Caco-2 (cell line): ENCODE measurements at regions not wholly inside any gene's neighbourhood (a gene's known extent, or its start where the extent isn't known, plus 50 kb on each side); places are given as distances from the start of the nearest gene placed in this dataset.

Experiments used
- BruUV-seq: library from RNA; stranded (reverse); fragments of 400-500 nt; replicated peaks from 2 replicates; lab custom pipeline; 2021; lab: Mats Ljungman, UMichigan
- CTCF ChIA-PET: fragments of 300-600 bp; sonication (Branson Sonifier 250); formaldehyde crosslinking; loops from one replicate; lab custom pipeline; 2022; ENCODE audit warnings: antibody characterized with exemption; lab: Charles Lee
- POLR2A ChIA-PET: fragments of 300-600 bp; sonication (Branson Sonifier 250); formaldehyde crosslinking; loops from one replicate; lab custom pipeline; 2022; ENCODE audit warnings: antibody characterized with exemption; lab: Charles Lee
- DNase-seq, 2 experiments: peaks; one replicate each; pipeline versions ENCODE4 v3.0.0 to v3.0.0-alpha.2; 2020 to 2022
- H3K27me3 ChIP-seq: replicated peaks from 2 replicates; pipeline ENCODE4 v1.6.0; 2011; ENCODE audit warnings: low read length; ENCODE audit not compliant: control insufficient read depth, insufficient read depth
- H3K36me3 ChIP-seq: 2 replicates; pipeline ENCODE4 v1.5.1; 2011; ENCODE audit warnings: low read length; ENCODE audit not compliant: control insufficient read depth, insufficient read depth
- H3K4me1 ChIP-seq: fragments of 250-450 bp; sonication (Bioruptor Pico); 2 replicates; pipeline ENCODE4 v1.5.1; 2020; ENCODE audit warnings: mild to moderate bottlenecking
- H3K4me3 ChIP-seq: 2 replicates; pipeline ENCODE4 v1.5.1; 2011; ENCODE audit warnings: low read depth, mild to moderate bottlenecking, control low read depth, low read length
- H3K9me3 ChIP-seq: fragments of 250-450 bp; sonication (Bioruptor Pico); 2 replicates; pipeline ENCODE4 v1.5.1; 2020; ENCODE audit warnings: mild to moderate bottlenecking, moderate library complexity
- H3K27ac Mint-ChIP-seq: one replicate; pipeline ENCODE4 v1.8.0; 2022; ENCODE audit warnings: mixed read lengths; ENCODE audit not compliant: unreplicated experiment
- H3K27me3 Mint-ChIP-seq: one replicate; pipeline ENCODE4 v1.8.0; 2022; ENCODE audit warnings: mixed read lengths; ENCODE audit not compliant: insufficient read depth, unreplicated experiment
- H3K36me3 Mint-ChIP-seq: one replicate; pipeline ENCODE4 v1.8.0; 2022; ENCODE audit warnings: mild to moderate bottlenecking, mixed read lengths; ENCODE audit not compliant: insufficient read depth, unreplicated experiment
- H3K4me1 Mint-ChIP-seq: one replicate; pipeline ENCODE4 v1.8.0; 2022; ENCODE audit warnings: low read depth, mixed read lengths; ENCODE audit not compliant: unreplicated experiment
- H3K4me3 Mint-ChIP-seq: one replicate; pipeline ENCODE4 v1.8.0; 2022; ENCODE audit warnings: mild to moderate bottlenecking, moderate library complexity, mixed read lengths; ENCODE audit not compliant: unreplicated experiment
- H3K9me3 Mint-ChIP-seq: one replicate; pipeline ENCODE4 v1.8.0; 2022; ENCODE audit warnings: mixed read lengths; ENCODE audit not compliant: unreplicated experiment
- intact Hi-C: fragments of 100-400 bp; cut with micrococcal nuclease; formaldehyde crosslinking; loops from one replicate; pipeline ENCODE4 v1.10.0; 2022; ENCODE audit not compliant: unreplicated experiment
- TF ChIP-seq, protein P1 (sequence below), 2 experiments: fragments of 200-600 bp in 1 of 2; IDR thresholded peaks; 1 replicate in 1 of 2; 2 replicates in 1 of 2; pipeline versions ENCODE4 v1.5.1 to v1.8.0; 2011 to 2022; ENCODE audit warnings: antibody characterized with exemption in 1 of 2, control low read depth in 1 of 2, inconsistent platforms in 1 of 2, low read depth in 1 of 2, low read length in 1 of 2, mild to moderate bottlenecking in 1 of 2, moderate library complexity in 1 of 2; ENCODE audit not compliant: insufficient read depth in 1 of 2, severe bottlenecking in 1 of 2, unreplicated experiment in 1 of 2

DNA sequence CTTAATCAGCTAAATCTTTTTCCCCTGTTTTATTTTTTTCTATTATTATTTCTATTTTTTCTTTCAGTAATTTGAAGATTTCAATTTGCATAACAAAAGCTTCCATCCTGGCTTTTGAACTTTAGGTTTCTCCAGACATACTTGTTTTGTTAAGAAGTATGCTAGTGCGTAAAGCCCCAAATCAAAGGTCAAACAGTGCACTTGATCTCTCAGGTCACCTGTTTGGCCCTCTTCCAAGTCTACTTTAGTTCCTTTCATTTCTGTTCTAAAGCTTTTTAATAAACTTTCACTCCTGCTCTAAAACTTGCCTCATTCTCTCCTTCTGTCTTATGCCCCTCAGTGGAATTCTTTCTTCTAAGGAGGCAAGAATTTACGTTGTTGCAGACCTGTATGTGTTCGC, 54.6 kb upstream of the ATXN7L3B start:
- Histone ChIP-seq H3K27me3 (no peaks in the 10 kb centered on the region), H3K4me3 (no peak overlapping the region), H3K9me3 (no peaks in the 10 kb centered on the region), H3K36me3 (no peaks in the 10 kb centered on the region), H3K4me1 (no peaks in the 10 kb centered on the region)
- Mint-ChIP-seq H3K27me3 (no peaks in the 10 kb centered on the region), H3K4me1 (peaks cover 8% of the 10 kb centered on the region), H3K36me3 (no peaks in the 10 kb centered on the region), H3K9me3 (no peaks in the 10 kb centered on the region), H3K4me3 (no peak overlapping the region), H3K27ac (no peak overlapping the region)
- TF ChIP-seq, protein P1, sequence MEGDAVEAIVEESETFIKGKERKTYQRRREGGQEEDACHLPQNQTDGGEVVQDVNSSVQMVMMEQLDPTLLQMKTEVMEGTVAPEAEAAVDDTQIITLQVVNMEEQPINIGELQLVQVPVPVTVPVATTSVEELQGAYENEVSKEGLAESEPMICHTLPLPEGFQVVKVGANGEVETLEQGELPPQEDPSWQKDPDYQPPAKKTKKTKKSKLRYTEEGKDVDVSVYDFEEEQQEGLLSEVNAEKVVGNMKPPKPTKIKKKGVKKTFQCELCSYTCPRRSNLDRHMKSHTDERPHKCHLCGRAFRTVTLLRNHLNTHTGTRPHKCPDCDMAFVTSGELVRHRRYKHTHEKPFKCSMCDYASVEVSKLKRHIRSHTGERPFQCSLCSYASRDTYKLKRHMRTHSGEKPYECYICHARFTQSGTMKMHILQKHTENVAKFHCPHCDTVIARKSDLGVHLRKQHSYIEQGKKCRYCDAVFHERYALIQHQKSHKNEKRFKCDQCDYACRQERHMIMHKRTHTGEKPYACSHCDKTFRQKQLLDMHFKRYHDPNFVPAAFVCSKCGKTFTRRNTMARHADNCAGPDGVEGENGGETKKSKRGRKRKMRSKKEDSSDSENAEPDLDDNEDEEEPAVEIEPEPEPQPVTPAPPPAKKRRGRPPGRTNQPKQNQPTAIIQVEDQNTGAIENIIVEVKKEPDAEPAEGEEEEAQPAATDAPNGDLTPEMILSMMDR (IDR thresholded peaks at IDR 0.05; ENCODE audit: insufficient read depth in 1 of 2, low read depth in 1 of 2, low read length in 1 of 2, severe bottlenecking in 1 of 2, unreplicated experiment in 1 of 2), result no peak
- ChIA-PET CTCF (no interaction called here), POLR2A (no interaction called here)
- intact Hi-C loops, result no loop called here
- BruUV-seq, result no TSS peak
- DNase-seq, result no peak
